ENCODE measurements at regions not wholly inside any gene's neighbourhood (a gene's known extent, or its start where the extent isn't known, plus 50 kb on each side); places are given as distances from the start of the nearest gene placed in this dataset.

GRCh38 chr3:99562990-99563607 is 75.3 kb upstream of the COL8A1 start:
- Mint-ChIP-seq H3K4me3 (no peak overlapping the region), H3K36me3 (ENCODE audit: low read depth) (no peaks in the 10 kb centered on the region), H3K27me3 (no peaks in the 10 kb centered on the region), H3K9me3 (peaks cover 9% of the 10 kb centered on the region), H3K27ac (no peak overlapping the region), H3K4me1 (ENCODE audit: low read depth) (no peaks in the 10 kb centered on the region)
- intact Hi-C loops (cut with DNase I, micrococcal nuclease): no loop called here
- POLR2A ChIA-PET: no interaction called here
- Histone ChIP-seq H3K36me3 (ENCODE audit: insufficient read depth, low read length) (no peaks in the 10 kb centered on the region), H3K4me1 (ENCODE audit: insufficient read depth, low read length) (no peaks in the 10 kb centered on the region), H3K9me3 (ENCODE audit: control insufficient read depth in 1 of 2, insufficient read depth in 1 of 2, low read length in 2 of 2) (no peaks in the 10 kb centered on the region), H3K27me3 (ENCODE audit: control insufficient read depth in 1 of 2, insufficient read depth in 2 of 2, low read length in 2 of 2) (no peaks in the 10 kb centered on the region), H3K4me3 (ENCODE audit: low read length) (no peak overlapping the region), H3K27ac (ENCODE audit: low read depth in 1 of 2, low read length in 2 of 2) (no peak overlapping the region)
- ATAC-seq (ENCODE audit: poor library complexity): no peak
- no peak for TF ChIP-seq CTCF (IDR thresholded peaks at IDR 0.05)
- CTCF ChIA-PET: no interaction called here
- DNase-seq: no peak

- no peak overlapping the region for H3K4me3 Mint-ChIP-seq
- no peak overlapping the region for H3K27ac ChIP-seq (ENCODE audit: low read depth in 1 of 2, low read length in 2 of 2)
- H3K4me3 ChIP-seq (ENCODE audit: low read length): no peak overlapping the region
- H3K36me3 ChIP-seq (ENCODE audit: insufficient read depth, low read length): no peaks in the 10 kb centered on the region
- ATAC-seq (ENCODE audit: poor library complexity) (no peak), DNase-seq (no peak)
- CTCF ChIA-PET: no interaction called here
- no peak for TF ChIP-seq CTCF (IDR thresholded peaks at IDR 0.05)
- H3K27me3 Mint-ChIP-seq: no peaks in the 10 kb centered on the region
- peaks cover 9% of the 10 kb centered on the region for H3K9me3 Mint-ChIP-seq
- no peaks in the 10 kb centered on the region for H3K4me1 Mint-ChIP-seq (ENCODE audit: low read depth)
- H3K9me3 ChIP-seq (ENCODE audit: control insufficient read depth in 1 of 2, insufficient read depth in 1 of 2, low read length in 2 of 2): no peaks in the 10 kb centered on the region
- H3K27ac Mint-ChIP-seq: no peak overlapping the region
- no peaks in the 10 kb centered on the region for H3K36me3 Mint-ChIP-seq (ENCODE audit: low read depth)
- intact Hi-C loops (cut with DNase I, micrococcal nuclease): no loop called here
- H3K27me3 ChIP-seq (ENCODE audit: control insufficient read depth in 1 of 2, insufficient read depth in 2 of 2, low read length in 2 of 2): no peaks in the 10 kb centered on the region
- POLR2A ChIA-PET: no interaction called here
- no peaks in the 10 kb centered on the region for H3K4me1 ChIP-seq (ENCODE audit: insufficient read depth, low read length)
Observed at GRCh38 chr3:99562138-99562537, 76.3 kb upstream of the COL8A1 start.

GRCh38 chr3:99561056-99561455 is 77.3 kb upstream of the COL8A1 start:
- no peaks in the 10 kb centered on the region for H3K27me3 ChIP-seq (ENCODE audit: control insufficient read depth in 1 of 2, insufficient read depth in 2 of 2, low read length in 2 of 2)

More at GRCh38 chr3:99561056-99561455, 77.3 kb upstream of the COL8A1 start:
- Mint-ChIP-seq H3K4me1 (ENCODE audit: low read depth) (no peaks in the 10 kb centered on the region), H3K36me3 (ENCODE audit: low read depth) (no peaks in the 10 kb centered on the region), H3K9me3 (peaks cover 7% of the 10 kb centered on the region), H3K27me3 (no peaks in the 10 kb centered on the region), H3K27ac (no peak overlapping the region), H3K4me3 (no peak overlapping the region)
- Histone ChIP-seq H3K9me3 (ENCODE audit: control insufficient read depth in 1 of 2, insufficient read depth in 1 of 2, low read length in 2 of 2) (no peaks in the 10 kb centered on the region), H3K27ac (ENCODE audit: low read depth in 1 of 2, low read length in 2 of 2) (no peak overlapping the region), H3K4me3 (ENCODE audit: low read length) (no peak overlapping the region), H3K4me1 (ENCODE audit: insufficient read depth, low read length) (no peaks in the 10 kb centered on the region), H3K36me3 (ENCODE audit: insufficient read depth, low read length) (no peaks in the 10 kb centered on the region)
- no peak for TF ChIP-seq CTCF (IDR thresholded peaks at IDR 0.05)
- DNase-seq (no peak), ATAC-seq (ENCODE audit: poor library complexity) (no peak)
- CTCF ChIA-PET: no interaction called here
- POLR2A ChIA-PET: no interaction called here
- intact Hi-C loops (cut with DNase I, micrococcal nuclease): no loop called here

All from CD4-positive, alpha-beta T cell (primary cell).